NB4 (cell line): ENCODE measurements at regions not wholly inside any gene's neighbourhood (a gene's known extent, or its start where the extent isn't known, plus 50 kb on each side); places are given as distances from the start of the nearest gene placed in this dataset.

Source experiments
- DNase-seq: peaks from one replicate; pipeline ENCODE4 v3.0.0; 2010; ENCODE audit warnings: low read depth
- H3K4me3 ChIP-seq: one replicate; pipeline ENCODE4 v1.5.1; 2011; ENCODE audit warnings: mild to moderate bottlenecking, low read depth, low read length, moderate library complexity
- CTCF ChIP-seq: IDR thresholded peaks from one replicate; pipeline ENCODE4 v1.5.1; 2012; ENCODE audit warnings: low read depth, low read length
- MAX ChIP-seq: IDR thresholded peaks from 2 replicates; pipeline ENCODE4 v1.6.1; 2011; ENCODE audit warnings: low read depth, low read length
- MYC ChIP-seq: IDR thresholded peaks from 2 replicates; pipeline ENCODE4 v1.6.1; 2011; ENCODE audit warnings: low read depth, low read length
- POLR2A ChIP-seq: IDR thresholded peaks from 2 replicates; pipeline ENCODE4 v1.6.1; 2011; ENCODE audit warnings: mild to moderate bottlenecking; ENCODE audit not compliant: insufficient read length; ENCODE audit errors: extremely low read depth

- TF ChIP-seq MAX (no peak), MYC (no peak), CTCF (no peak), POLR2A (no peak)
- H3K4me3 ChIP-seq, result no peak overlapping the region
- no peak for DNase-seq
Observed at GRCh38 chr10:20990604-20991003, 93.5 kb upstream of the NEBL start.

DNA sequence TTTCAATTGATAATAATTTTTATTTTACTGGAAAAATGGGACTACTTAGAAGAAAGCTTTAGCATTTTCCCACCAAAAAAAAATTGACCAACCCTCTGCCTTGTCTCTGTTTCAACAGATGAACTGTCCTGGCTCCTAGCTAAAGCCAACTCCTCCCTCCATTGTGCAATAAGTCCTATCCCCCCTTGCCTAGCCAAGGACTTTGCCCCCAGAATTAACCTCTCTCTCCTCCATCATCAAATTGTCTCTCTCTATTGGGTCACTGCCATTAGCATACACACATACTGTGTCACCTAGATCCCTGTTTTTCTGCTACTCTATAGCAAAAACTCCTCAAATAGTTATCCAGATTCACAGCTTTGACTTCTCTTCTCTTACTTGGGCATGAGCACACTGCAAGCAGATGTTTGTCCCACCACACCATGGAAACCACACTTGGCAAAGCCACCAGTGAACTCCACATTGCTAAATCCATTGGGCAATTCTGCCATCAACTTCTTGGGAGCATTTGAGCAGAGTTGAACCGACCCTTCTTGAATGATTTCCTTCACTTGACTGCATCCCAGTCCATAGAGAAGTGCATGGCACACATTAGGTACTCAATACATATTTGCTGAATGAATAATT, 91.4 kb upstream of the NEBL start:
- no peak overlapping the region for H3K4me3 ChIP-seq
- no peak for DNase-seq
- TF ChIP-seq CTCF, result no peak
- no peak for TF ChIP-seq POLR2A
- no peak for TF ChIP-seq MYC
- TF ChIP-seq MAX, result no peak

DNA sequence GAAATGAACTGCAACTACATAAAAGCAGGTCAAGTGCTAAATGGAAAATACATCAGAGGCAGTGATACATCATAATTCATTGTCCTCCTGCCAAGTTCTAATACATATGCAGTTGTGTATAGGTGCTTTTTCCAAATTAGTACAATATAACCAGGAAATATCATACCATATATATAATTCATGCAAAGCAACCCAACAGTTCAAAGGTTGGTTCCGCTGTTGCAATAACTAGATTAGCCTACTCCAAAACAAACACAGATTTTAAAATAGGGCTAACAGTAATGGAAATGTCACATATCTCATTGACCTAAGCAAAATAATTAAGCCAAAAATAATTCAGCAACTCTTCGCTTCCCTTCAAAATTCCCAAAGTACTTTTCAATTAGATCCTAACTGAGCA, 88.9 kb upstream of the NEBL start:
- TF ChIP-seq MAX, result no peak
- no peak for TF ChIP-seq MYC
- no peak for TF ChIP-seq CTCF
- no peak for TF ChIP-seq POLR2A
- DNase-seq, result no peak
- no peak overlapping the region for H3K4me3 ChIP-seq

- no peak for DNase-seq
- TF ChIP-seq MYC, result no peak
- no peak for TF ChIP-seq POLR2A
- TF ChIP-seq CTCF, result no peak
- no peak for TF ChIP-seq MAX
- no peak overlapping the region for H3K4me3 ChIP-seq
Observed at GRCh38 chr10:20984662-20985061, 87.6 kb upstream of the NEBL start.

GRCh38 chr10:20981419-20981953, 84.4 kb upstream of the NEBL start:
- TF ChIP-seq MAX (no peak), MYC (no peak), CTCF (no peak), POLR2A (no peak)

More at GRCh38 chr10:20981419-20981953, 84.4 kb upstream of the NEBL start:
- DNase-seq, result no peak
- no peak overlapping the region for H3K4me3 ChIP-seq
